Fibroblast of the aortic adventitia (primary cell): ENCODE measurements at regions not wholly inside any gene's neighbourhood (a gene's known extent, or its start where the extent isn't known, plus 50 kb on each side); places are given as distances from the start of the nearest gene placed in this dataset.
"Not testable (repeated sequence)": the region's sequence is repeated elsewhere in the genome, so short reads cannot be mapped to it uniquely, and the experiment has no call there.

Source experiments
- DNase-seq: peaks from one replicate; pipeline ENCODE4 v3.0.0-alpha.2; 2010; ENCODE audit warnings: low read depth
- H3K4me3 ChIP-seq: 2 replicates; pipeline ENCODE4 v1.5.1; 2011; ENCODE audit warnings: low read depth, mild to moderate bottlenecking, control low read depth, low read length, moderate library complexity
- TF ChIP-seq, protein P1 (sequence below): IDR thresholded peaks from 2 replicates; pipeline ENCODE4 v1.5.1; 2011; ENCODE audit warnings: mild to moderate bottlenecking, low read length, control low read depth, inconsistent platforms; ENCODE audit not compliant: insufficient read depth

DNA sequence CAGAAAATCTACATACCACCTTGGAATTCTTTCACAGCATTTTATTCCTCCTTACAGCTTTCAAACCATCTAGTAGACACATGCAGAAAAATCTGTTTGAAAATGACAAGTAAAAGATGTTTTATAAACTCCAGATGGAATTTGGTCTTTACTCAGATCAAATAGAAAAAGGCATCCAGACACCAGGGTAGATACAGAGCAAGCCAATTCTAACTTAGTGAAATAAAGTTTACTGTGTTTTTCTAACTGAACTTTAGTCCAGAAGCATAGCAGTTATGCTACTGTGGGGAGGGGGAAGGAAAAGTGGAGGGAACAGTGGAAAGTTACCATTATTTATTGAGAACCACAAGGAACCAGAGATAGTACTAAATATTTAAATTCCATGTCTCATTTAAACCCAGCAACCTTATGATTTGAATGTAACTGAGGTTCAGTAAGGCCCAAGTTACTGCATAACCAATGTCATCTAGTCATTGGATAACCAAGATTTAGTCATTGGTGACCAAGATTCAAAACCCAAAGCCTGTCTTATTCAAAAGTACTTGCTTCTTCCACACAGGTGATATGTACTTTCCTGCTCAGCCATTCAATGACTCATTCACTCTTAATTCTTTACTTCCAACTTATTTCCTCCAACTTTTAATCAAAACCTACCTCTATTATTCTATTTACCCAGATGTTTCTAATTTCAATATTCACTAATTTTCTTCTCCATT lies 57.7 kb downstream of the RAD51AP2 start:
- H3K4me3 ChIP-seq = no peak overlapping the region
- no peak for DNase-seq
- TF ChIP-seq, protein P1, sequence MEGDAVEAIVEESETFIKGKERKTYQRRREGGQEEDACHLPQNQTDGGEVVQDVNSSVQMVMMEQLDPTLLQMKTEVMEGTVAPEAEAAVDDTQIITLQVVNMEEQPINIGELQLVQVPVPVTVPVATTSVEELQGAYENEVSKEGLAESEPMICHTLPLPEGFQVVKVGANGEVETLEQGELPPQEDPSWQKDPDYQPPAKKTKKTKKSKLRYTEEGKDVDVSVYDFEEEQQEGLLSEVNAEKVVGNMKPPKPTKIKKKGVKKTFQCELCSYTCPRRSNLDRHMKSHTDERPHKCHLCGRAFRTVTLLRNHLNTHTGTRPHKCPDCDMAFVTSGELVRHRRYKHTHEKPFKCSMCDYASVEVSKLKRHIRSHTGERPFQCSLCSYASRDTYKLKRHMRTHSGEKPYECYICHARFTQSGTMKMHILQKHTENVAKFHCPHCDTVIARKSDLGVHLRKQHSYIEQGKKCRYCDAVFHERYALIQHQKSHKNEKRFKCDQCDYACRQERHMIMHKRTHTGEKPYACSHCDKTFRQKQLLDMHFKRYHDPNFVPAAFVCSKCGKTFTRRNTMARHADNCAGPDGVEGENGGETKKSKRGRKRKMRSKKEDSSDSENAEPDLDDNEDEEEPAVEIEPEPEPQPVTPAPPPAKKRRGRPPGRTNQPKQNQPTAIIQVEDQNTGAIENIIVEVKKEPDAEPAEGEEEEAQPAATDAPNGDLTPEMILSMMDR = no peak

DNA sequence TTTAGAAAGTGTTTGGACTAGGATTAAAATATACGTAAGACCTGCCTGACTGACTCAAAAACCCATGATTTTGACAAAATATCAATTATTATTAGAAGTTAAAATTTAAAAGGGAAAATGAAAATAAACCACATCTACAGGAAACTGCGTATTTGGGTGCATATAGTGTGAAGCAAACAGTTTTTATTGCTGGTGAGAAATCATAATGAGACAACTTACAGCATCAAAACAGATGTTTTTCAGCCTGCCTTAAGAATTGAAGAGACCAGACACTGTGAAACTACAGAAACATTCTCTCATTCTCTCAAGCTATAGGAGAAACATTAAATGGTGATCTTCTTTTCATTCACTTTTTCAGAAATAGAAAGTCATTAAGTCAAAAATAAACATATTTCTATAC lies 62.9 kb downstream of the RAD51AP2 start:
- TF ChIP-seq, protein P1 = no peak
- no peak for DNase-seq
- no peak overlapping the region for H3K4me3 ChIP-seq

DNA sequence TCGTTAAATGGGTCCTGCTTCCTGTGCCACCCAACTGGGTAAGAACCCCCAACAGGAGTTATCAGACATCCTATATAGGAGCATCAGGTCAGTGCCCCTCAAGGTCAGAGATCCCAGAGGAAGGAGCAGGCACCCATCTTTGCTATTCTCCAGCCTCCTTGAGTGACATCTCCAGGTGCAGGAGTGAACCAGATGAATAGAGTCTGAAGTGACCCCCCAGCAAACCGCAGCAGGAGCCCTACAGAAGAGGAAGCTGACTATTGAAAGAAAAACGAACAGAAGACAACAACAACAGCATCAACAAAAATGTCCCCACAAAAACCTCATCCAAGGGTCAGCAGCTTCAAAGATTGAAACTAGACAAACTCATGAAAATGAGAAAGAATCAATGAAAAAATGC lies 72.0 kb downstream of the RAD51AP2 start:
- H3K4me3 ChIP-seq, DNase-seq: not testable (repeated sequence)

DNA sequence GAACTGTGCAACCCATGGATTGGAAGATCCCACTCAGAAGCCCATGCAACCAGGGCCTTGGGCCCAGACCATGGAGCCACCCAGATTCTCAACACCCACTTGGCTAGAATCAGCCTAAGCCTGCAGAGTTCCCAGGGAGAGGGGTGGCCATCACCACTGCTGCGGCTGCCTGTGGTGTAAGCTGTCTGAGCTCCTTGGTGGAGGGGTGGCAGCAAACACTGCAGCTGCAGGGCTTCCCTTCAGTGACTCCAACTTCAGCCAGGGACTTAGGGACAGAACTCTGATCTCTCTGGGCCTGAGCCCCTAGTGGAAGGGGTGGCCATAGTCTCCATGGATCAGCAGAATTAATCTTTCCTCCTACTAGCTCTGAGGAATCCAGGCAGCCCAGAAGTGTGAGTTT lies 72.5 kb downstream of the RAD51AP2 start:
- DNase-seq = no peak
- TF ChIP-seq, protein P1 = no peak
- no peak overlapping the region for H3K4me3 ChIP-seq

DNA sequence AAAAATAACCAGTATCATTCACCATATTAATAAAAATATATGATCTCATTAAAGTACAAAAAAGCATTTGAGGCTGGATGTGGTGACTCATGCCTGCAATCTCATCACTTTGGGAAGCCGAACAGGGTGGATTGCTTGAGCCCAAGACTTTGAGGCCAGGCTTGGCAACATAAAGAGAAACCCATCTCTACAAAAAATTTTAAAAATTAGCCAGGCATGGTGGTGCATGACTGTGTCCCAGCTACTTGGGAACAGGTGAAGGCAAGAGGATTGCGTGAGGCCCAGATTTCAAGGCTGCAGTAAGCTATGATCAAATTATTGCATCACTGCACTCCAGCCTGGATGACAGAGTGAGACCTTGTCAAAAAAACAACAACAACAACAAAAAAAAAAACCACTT lies 75.9 kb downstream of the RAD51AP2 start:
- DNase-seq = no peak
- TF ChIP-seq, protein P1 = no peak

DNA sequence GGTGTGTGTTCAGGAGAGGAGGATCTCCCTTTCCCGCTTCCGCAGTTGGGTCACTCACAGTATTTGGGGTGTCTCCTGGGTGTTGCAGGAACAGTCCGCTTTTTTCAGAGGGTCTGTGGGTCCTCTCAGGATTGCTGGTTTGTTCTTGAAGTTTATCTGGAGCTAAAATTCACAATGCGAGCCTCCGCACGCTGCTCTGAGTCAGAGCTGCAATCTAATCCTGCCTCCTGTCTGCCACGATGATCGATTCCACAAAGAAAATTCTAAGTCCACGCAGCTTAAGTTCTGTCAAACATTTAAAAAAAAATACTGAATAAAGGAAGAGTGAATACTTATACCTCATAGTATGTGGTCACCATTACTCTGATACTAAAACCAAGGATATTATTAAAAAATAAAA lies 76.5 kb downstream of the RAD51AP2 start:
- TF ChIP-seq, protein P1 = no peak
- no peak overlapping the region for H3K4me3 ChIP-seq
- no peak for DNase-seq

More for the DNA sequence above, 75.9 kb downstream of the RAD51AP2 start:
- no peak overlapping the region for H3K4me3 ChIP-seq

DNA sequence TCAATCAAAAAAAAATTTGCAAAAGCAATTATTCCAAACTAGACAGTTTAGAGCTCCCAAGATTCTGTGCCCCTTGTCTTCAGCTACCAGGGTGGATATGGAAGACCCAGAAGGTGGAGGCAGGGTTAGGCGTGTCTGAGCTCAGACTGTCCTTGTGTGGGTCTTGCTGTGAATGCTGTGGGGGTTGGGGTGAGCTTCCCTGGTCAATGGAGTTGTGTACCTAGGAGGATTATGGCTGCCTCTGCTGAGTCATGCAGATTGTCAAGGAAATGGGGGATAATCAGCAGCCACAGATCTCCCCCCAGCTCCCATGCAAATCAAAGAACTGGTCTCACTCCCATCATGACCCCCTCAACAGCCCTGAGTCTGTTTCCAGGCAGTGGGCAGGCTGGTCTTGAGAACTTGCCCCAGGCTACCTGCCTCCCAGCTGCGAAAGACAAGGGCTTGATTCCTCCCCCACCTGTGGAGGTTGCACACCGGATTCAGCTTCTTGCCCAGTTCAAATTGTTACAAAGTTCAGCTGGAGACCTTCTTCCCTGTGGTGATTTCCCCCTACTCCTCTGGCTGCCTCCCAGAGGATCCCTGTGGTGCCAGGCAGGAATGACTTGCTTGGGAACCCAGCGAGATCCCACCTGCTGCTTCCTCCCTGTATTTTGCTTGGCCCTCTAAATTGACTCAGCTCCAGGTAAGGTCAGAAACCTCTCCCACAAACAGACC lies 77.0 kb downstream of the RAD51AP2 start:
- TF ChIP-seq, protein P1 = no peak
- DNase-seq = no peak
- H3K4me3 ChIP-seq = no peak overlapping the region
